Neural cell (in vitro differentiated cells): ENCODE measurements at regions not wholly inside any gene's neighbourhood (a gene's known extent, or its start where the extent isn't known, plus 50 kb on each side); places are given as distances from the start of the nearest gene placed in this dataset.

ENCODE experiments used
- H2AFZ ChIP-seq: fragments of 200-600, 300-800 bp; sonication (generic), shearing (Covaris generic); 2 replicates; pipeline ENCODE4 v1.6.0; 2014; ENCODE audit warnings: low read depth, mild to moderate bottlenecking, antibody characterized with exemption, low read length, moderate library complexity
- H3F3A ChIP-seq: fragments of 200-600 bp; shearing (Covaris generic); 2 replicates; pipeline ENCODE4 v1.6.1; 2016; ENCODE audit warnings: mild to moderate bottlenecking, moderate library complexity, mixed read lengths, antibody characterized with exemption, low read length; ENCODE audit not compliant: insufficient read depth, poor library complexity, severe bottlenecking
- H3K27ac ChIP-seq: fragments of 200-600, 300-800 bp; sonication (generic), shearing (Covaris generic); 2 replicates; pipeline ENCODE4 v1.5.1; 2014; ENCODE audit warnings: mild to moderate bottlenecking, low read length, moderate library complexity
- H3K27me3 ChIP-seq: fragments of 300-800, 200-600 bp; sonication (generic), shearing (Covaris generic); 2 replicates; pipeline ENCODE4 v1.6.0; 2014; ENCODE audit warnings: mild to moderate bottlenecking, low read depth, low read length, moderate library complexity; ENCODE audit not compliant: insufficient read depth
- H3K36me3 ChIP-seq: fragments of 300-800, 200-600 bp; sonication (generic), shearing (Covaris generic); 2 replicates; pipeline ENCODE4 v1.5.1; 2014; ENCODE audit warnings: mild to moderate bottlenecking, antibody characterized with exemption, low read length, moderate library complexity; ENCODE audit not compliant: insufficient read depth
- H3K4me2 ChIP-seq: fragments of 300-800, 200-600 bp; sonication (generic), shearing (Covaris generic); 2 replicates; pipeline ENCODE4 v1.6.0; 2014; ENCODE audit warnings: mild to moderate bottlenecking, low read length
- H3K4me3 ChIP-seq: fragments of 300-800, 200-600 bp; sonication (generic), shearing (Covaris generic); 2 replicates; pipeline ENCODE4 v1.5.1; 2014; ENCODE audit warnings: mild to moderate bottlenecking, low read length, moderate library complexity
- H3K79me2 ChIP-seq: fragments of 200-600 bp; shearing (Covaris generic); replicated peaks from 2 replicates; pipeline ENCODE4 v1.6.0; 2014; ENCODE audit warnings: mild to moderate bottlenecking, low read length, moderate library complexity; ENCODE audit not compliant: insufficient read depth
- H3K9ac ChIP-seq: fragments of 300-800, 200-600 bp; sonication (generic), shearing (Covaris generic); 2 replicates; pipeline ENCODE4 v1.6.1; 2016; ENCODE audit warnings: mild to moderate bottlenecking, low read length, mixed read lengths
- H3K9me2 ChIP-seq: fragments of 200-600 bp; shearing (Covaris generic); 2 replicates; pipeline ENCODE4 v1.6.1; 2016; ENCODE audit warnings: mild to moderate bottlenecking, low read length, mixed read lengths; ENCODE audit not compliant: insufficient read depth
- H3K9me3 ChIP-seq: fragments of 200-600, 300-800 bp; sonication (generic), shearing (Covaris generic); 2 replicates; pipeline ENCODE4 v1.6.1; 2016; ENCODE audit warnings: mild to moderate bottlenecking, mixed run types, low read length, moderate library complexity, mixed read lengths
- H4K20me1 ChIP-seq: fragments of 200-600 bp; shearing (Covaris generic); 2 replicates; pipeline ENCODE4 v1.6.1; 2016; ENCODE audit warnings: mild to moderate bottlenecking, mixed run types; ENCODE audit not compliant: insufficient read depth
- CTCF ChIP-seq: fragments of 450-650 bp; IDR thresholded peaks from 2 replicates; pipeline ENCODE4 v1.5.1; 2014; ENCODE audit warnings: antibody characterized with exemption, mild to moderate bottlenecking, moderate library complexity; ENCODE audit not compliant: poor library complexity, severe bottlenecking
- EP300 ChIP-seq: fragments of 450-650 bp; conservative IDR thresholded peaks from 2 replicates; pipeline ENCODE4 v1.6.1; 2014; ENCODE audit warnings: antibody characterized with exemption, mild to moderate bottlenecking, moderate library complexity; ENCODE audit not compliant: poor library complexity, severe bottlenecking
- EZH2 ChIP-seq: fragments of 200-600, 300-800 bp; shearing (Covaris generic), sonication (generic); IDR thresholded peaks from 2 replicates; pipeline ENCODE4 v1.6.1; 2014; ENCODE audit warnings: antibody characterized with exemption, low read length, borderline replicate concordance, mild to moderate bottlenecking; ENCODE audit not compliant: insufficient read depth, poor library complexity, severe bottlenecking
- MXI1 ChIP-seq: fragments of 450-650 bp; conservative IDR thresholded peaks from 2 replicates; pipeline ENCODE4 v1.6.1; 2014; ENCODE audit warnings: antibody characterized with exemption, mild to moderate bottlenecking; ENCODE audit not compliant: poor library complexity, severe bottlenecking
- POLR2AphosphoS5 ChIP-seq: IDR thresholded peaks from 2 replicates; pipeline ENCODE4 v1.6.1; 2012
- RAD21 ChIP-seq: fragments of 450-650 bp; conservative IDR thresholded peaks from 2 replicates; pipeline ENCODE4 v1.6.1; 2014; ENCODE audit warnings: antibody characterized with exemption, mild to moderate bottlenecking, moderate library complexity
- REST ChIP-seq: IDR thresholded peaks from 2 replicates; pipeline ENCODE4 v1.6.1; 2012; ENCODE audit warnings: borderline replicate concordance
- SMC3 ChIP-seq: fragments of 450-650 bp; conservative IDR thresholded peaks from 2 replicates; pipeline ENCODE4 v1.6.1; 2014; ENCODE audit warnings: antibody characterized with exemption, mild to moderate bottlenecking, moderate library complexity; ENCODE audit not compliant: poor library complexity
- TAF1 ChIP-seq: IDR thresholded peaks from 2 replicates; pipeline ENCODE4 v1.6.1; 2012; ENCODE audit warnings: low read depth

GRCh38 chr10:91154842-91155241 is 65.6 kb upstream of the PCGF5 start:
- Histone ChIP-seq H2AFZ (no peak overlapping the region), H3K27ac (no peak overlapping the region), H3K9ac (no peak overlapping the region), H3K79me2 (no peaks in the 10 kb centered on the region), H3F3A (no peaks in the 10 kb centered on the region), H4K20me1 (no peaks in the 10 kb centered on the region), H3K36me3 (no peaks in the 10 kb centered on the region), H3K9me2 (no peaks in the 10 kb centered on the region), H3K9me3 (no peaks in the 10 kb centered on the region), H3K4me3 (no peak overlapping the region), H3K4me2 (no peak overlapping the region), H3K27me3 (no peaks in the 10 kb centered on the region)
- TF ChIP-seq POLR2AphosphoS5 (no peak), CTCF (no peak), EZH2 (no peak), EP300 (no peak), TAF1 (no peak), MXI1 (no peak), REST (no peak), SMC3 (no peak), RAD21 (no peak)

GRCh38 chr10:91156196-91156595 is 64.3 kb upstream of the PCGF5 start:
- H3F3A ChIP-seq, result no peaks in the 10 kb centered on the region
- H3K79me2 ChIP-seq, result no peaks in the 10 kb centered on the region
- H4K20me1 ChIP-seq, result no peaks in the 10 kb centered on the region
- no peak overlapping the region for H3K4me3 ChIP-seq
- no peak overlapping the region for H3K4me2 ChIP-seq
- peaks cover 8% of the 10 kb centered on the region for H3K27me3 ChIP-seq
- TF ChIP-seq EP300 (no peak), MXI1 (no peak), RAD21 (no peak), REST (no peak), EZH2 (no peak), SMC3 (no peak), CTCF (no peak), TAF1 (no peak), POLR2AphosphoS5 (no peak)
- no peaks in the 10 kb centered on the region for H3K36me3 ChIP-seq
- no peak overlapping the region for H2AFZ ChIP-seq
- no peak overlapping the region for H3K27ac ChIP-seq
- H3K9me3 ChIP-seq, result no peaks in the 10 kb centered on the region
- H3K9ac ChIP-seq, result no peak overlapping the region
- no peaks in the 10 kb centered on the region for H3K9me2 ChIP-seq
